ENCODE measurements at regions not wholly inside any gene's neighbourhood (a gene's known extent, or its start where the extent isn't known, plus 50 kb on each side); places are given as distances from the start of the nearest gene placed in this dataset.

- TF ChIP-seq, protein P1, sequence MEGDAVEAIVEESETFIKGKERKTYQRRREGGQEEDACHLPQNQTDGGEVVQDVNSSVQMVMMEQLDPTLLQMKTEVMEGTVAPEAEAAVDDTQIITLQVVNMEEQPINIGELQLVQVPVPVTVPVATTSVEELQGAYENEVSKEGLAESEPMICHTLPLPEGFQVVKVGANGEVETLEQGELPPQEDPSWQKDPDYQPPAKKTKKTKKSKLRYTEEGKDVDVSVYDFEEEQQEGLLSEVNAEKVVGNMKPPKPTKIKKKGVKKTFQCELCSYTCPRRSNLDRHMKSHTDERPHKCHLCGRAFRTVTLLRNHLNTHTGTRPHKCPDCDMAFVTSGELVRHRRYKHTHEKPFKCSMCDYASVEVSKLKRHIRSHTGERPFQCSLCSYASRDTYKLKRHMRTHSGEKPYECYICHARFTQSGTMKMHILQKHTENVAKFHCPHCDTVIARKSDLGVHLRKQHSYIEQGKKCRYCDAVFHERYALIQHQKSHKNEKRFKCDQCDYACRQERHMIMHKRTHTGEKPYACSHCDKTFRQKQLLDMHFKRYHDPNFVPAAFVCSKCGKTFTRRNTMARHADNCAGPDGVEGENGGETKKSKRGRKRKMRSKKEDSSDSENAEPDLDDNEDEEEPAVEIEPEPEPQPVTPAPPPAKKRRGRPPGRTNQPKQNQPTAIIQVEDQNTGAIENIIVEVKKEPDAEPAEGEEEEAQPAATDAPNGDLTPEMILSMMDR (IDR thresholded peaks at IDR 0.05), result no peak
- no peak for TF ChIP-seq POLR2A (IDR thresholded peaks at IDR 0.05)
Observed at GRCh38 chr10:129090165-129090564, 376.9 kb upstream of the MGMT start.

Measured in uterus (tissue), 2 donors.